ENCODE measurements at regions not wholly inside any gene's neighbourhood (a gene's known extent, or its start where the extent isn't known, plus 50 kb on each side); places are given as distances from the start of the nearest gene placed in this dataset.
"Not testable (repeated sequence)": the region's sequence is repeated elsewhere in the genome, so short reads cannot be mapped to it uniquely, and the experiment has no call there.

GRCh38 chr12:131389054-131390013 lies 321.6 kb upstream of the SFSWAP start:
- FAIRE-seq (no peak), DNase-seq (ENCODE audit: insufficient read length, low spot score) (no peak)
- TF ChIP-seq POLR2A (IDR thresholded peaks at IDR 0.05; ENCODE audit: low read depth, low read length) = no peak

GRCh38 chr12:131390412-131391334 lies 320.2 kb upstream of the SFSWAP start:
- no peak for TF ChIP-seq POLR2A (IDR thresholded peaks at IDR 0.05; ENCODE audit: low read depth, low read length)
- FAIRE-seq = no peak
- no peak for DNase-seq (ENCODE audit: insufficient read length, low spot score)

GRCh38 chr12:131391399-131391798 lies 319.5 kb upstream of the SFSWAP start:
- DNase-seq (ENCODE audit: insufficient read length, low spot score) (no peak), FAIRE-seq (no peak)
- no peak for TF ChIP-seq POLR2A (IDR thresholded peaks at IDR 0.05; ENCODE audit: low read depth, low read length)

- FAIRE-seq = not testable (repeated sequence)
Observed at GRCh38 chr12:131394752-131395151, 316.1 kb upstream of the SFSWAP start.

GRCh38 chr12:131395209-131395684 lies 315.6 kb upstream of the SFSWAP start:
- DNase-seq (ENCODE audit: insufficient read length, low spot score) = not testable (repeated sequence)

More at GRCh38 chr12:131394752-131395151, 316.1 kb upstream of the SFSWAP start:
- DNase-seq (ENCODE audit: insufficient read length, low spot score) = not testable (repeated sequence)

GRCh38 chr12:131395971-131396573 lies 314.8 kb upstream of the SFSWAP start:
- FAIRE-seq (no peak), DNase-seq (ENCODE audit: insufficient read length, low spot score) (no peak)
- no peak for TF ChIP-seq POLR2A (IDR thresholded peaks at IDR 0.05; ENCODE audit: low read depth, low read length)

More at GRCh38 chr12:131395209-131395684, 315.6 kb upstream of the SFSWAP start:
- FAIRE-seq = not testable (repeated sequence)

- no peak for TF ChIP-seq POLR2A (IDR thresholded peaks at IDR 0.05; ENCODE audit: low read depth, low read length)
- FAIRE-seq = no peak
- no peak for DNase-seq (ENCODE audit: insufficient read length, low spot score)
Observed at GRCh38 chr12:131397493-131398181, 313.3 kb upstream of the SFSWAP start.

GRCh38 chr12:131399000-131399399 lies 311.9 kb upstream of the SFSWAP start:
- TF ChIP-seq POLR2A (IDR thresholded peaks at IDR 0.05; ENCODE audit: low read depth, low read length) = no peak
- FAIRE-seq = no peak
- no peak for DNase-seq (ENCODE audit: insufficient read length, low spot score)

- FAIRE-seq; DNase-seq (ENCODE audit: insufficient read length, low spot score): not testable (repeated sequence)
Observed at GRCh38 chr12:131400668-131401294, 310.1 kb upstream of the SFSWAP start.

- not testable (repeated sequence) for FAIRE-seq; DNase-seq (ENCODE audit: insufficient read length, low spot score)
Observed at GRCh38 chr12:131401907-131402633, 308.8 kb upstream of the SFSWAP start.

- FAIRE-seq (no peak), DNase-seq (ENCODE audit: insufficient read length, low spot score) (no peak)
- no peak for TF ChIP-seq POLR2A (IDR thresholded peaks at IDR 0.05; ENCODE audit: low read depth, low read length)
Observed at GRCh38 chr12:131402781-131403396, 308.0 kb upstream of the SFSWAP start.

GRCh38 chr12:131403676-131404075 lies 307.2 kb upstream of the SFSWAP start:
- no peak for TF ChIP-seq POLR2A (IDR thresholded peaks at IDR 0.05; ENCODE audit: low read depth, low read length)
- FAIRE-seq (no peak), DNase-seq (ENCODE audit: insufficient read length, low spot score) (no peak)

Data from H54 (cell line).